ENCODE measurements at regions not wholly inside any gene's neighbourhood (a gene's known extent, or its start where the extent isn't known, plus 50 kb on each side); places are given as distances from the start of the nearest gene placed in this dataset.

DNA sequence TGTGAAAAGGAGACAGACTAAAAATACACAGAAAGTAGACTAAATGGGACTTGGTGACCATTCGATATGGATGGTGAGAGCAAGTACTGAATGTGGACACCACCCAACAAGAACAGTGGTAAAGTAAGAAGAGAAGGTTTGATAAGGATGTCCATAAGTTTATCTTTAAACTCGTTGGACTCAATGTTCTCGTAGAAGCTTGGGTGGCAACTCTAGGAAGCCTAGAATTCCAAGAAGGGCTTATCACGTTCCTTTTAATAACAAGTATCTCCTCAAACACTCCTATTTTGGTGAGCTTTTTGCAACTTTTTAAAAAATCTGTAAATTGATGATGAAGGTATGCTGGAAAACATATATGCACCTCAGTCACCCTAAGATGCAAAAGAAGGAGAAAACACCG is 108.6 kb upstream of the CDH6 start:
- no peak overlapping the region for H2AFZ ChIP-seq (ENCODE audit: low read depth)

More for the DNA sequence above, 108.6 kb upstream of the CDH6 start:
- Histone ChIP-seq H3K9me2 (no peaks in the 10 kb centered on the region), H3K27ac (ENCODE audit: low read depth in 2 of 2, low read length in 1 of 2) (no peak overlapping the region), H3K4me3 (ENCODE audit: low read depth in 2 of 2, low read length in 1 of 2) (no peak overlapping the region), H3K36me3 (replicated peaks in 1 of 2; ENCODE audit: control insufficient read depth in 1 of 2, insufficient read depth in 2 of 2, low read length in 1 of 2) (no peaks in the 10 kb centered on the region), H3F3A (replicated peaks; ENCODE audit: insufficient read depth) (no peaks in the 10 kb centered on the region), H3K9ac (no peak overlapping the region), H3K27me3 (ENCODE audit: insufficient read depth) (no peaks in the 10 kb centered on the region), H4K20me1 (ENCODE audit: insufficient read depth) (no peaks in the 10 kb centered on the region), H3K4me2 (no peak overlapping the region), H3K4me1 (ENCODE audit: control insufficient read depth in 1 of 2, insufficient read depth in 2 of 2, low read depth in 1 of 2, low read length in 1 of 2) (no peaks in the 10 kb centered on the region), H3K9me3 (no peaks in the 10 kb centered on the region), H3K79me2 (ENCODE audit: insufficient read depth) (no peaks in the 10 kb centered on the region)
- TF ChIP-seq TEAD4 (IDR thresholded peaks at IDR 0.05; ENCODE audit: borderline replicate concordance, insufficient read depth): no peak
- TF ChIP-seq RCOR1 (IDR thresholded peaks at IDR 0.05; ENCODE audit: low read length): no peak
- TF ChIP-seq MEF2A (IDR thresholded peaks at IDR 0.05; ENCODE audit: borderline replicate concordance, low read depth): no peak
- no peak for TF ChIP-seq RXRA (IDR thresholded peaks at IDR 0.05; ENCODE audit: borderline replicate concordance, low read depth)
- TF ChIP-seq TCF12 (IDR thresholded peaks at IDR 0.05): no peak
- TF ChIP-seq SIN3A (IDR thresholded peaks at IDR 0.05; ENCODE audit: borderline replicate concordance, low read depth, low read length): no peak
- no peak for TF ChIP-seq RFX5 (IDR thresholded peaks at IDR 0.05; ENCODE audit: low read length)
- TF ChIP-seq EP300 (IDR thresholded peaks at IDR 0.05; ENCODE audit: borderline replicate concordance in 1 of 2, low read depth in 1 of 2, low read length in 1 of 2): no peak
- TF ChIP-seq, protein P1, sequence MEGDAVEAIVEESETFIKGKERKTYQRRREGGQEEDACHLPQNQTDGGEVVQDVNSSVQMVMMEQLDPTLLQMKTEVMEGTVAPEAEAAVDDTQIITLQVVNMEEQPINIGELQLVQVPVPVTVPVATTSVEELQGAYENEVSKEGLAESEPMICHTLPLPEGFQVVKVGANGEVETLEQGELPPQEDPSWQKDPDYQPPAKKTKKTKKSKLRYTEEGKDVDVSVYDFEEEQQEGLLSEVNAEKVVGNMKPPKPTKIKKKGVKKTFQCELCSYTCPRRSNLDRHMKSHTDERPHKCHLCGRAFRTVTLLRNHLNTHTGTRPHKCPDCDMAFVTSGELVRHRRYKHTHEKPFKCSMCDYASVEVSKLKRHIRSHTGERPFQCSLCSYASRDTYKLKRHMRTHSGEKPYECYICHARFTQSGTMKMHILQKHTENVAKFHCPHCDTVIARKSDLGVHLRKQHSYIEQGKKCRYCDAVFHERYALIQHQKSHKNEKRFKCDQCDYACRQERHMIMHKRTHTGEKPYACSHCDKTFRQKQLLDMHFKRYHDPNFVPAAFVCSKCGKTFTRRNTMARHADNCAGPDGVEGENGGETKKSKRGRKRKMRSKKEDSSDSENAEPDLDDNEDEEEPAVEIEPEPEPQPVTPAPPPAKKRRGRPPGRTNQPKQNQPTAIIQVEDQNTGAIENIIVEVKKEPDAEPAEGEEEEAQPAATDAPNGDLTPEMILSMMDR (IDR thresholded peaks at IDR 0.05): no peak
- TF ChIP-seq TAF1 (IDR thresholded peaks at IDR 0.05; ENCODE audit: borderline replicate concordance, low read depth, low read length): no peak
- TF ChIP-seq SMC3 (IDR thresholded peaks at IDR 0.05; ENCODE audit: low read depth, low read length): no peak
- TF ChIP-seq GATA2 (CRISPR knock-in tag; IDR thresholded peaks at IDR 0.05): no peak
- TF ChIP-seq, protein P2, sequence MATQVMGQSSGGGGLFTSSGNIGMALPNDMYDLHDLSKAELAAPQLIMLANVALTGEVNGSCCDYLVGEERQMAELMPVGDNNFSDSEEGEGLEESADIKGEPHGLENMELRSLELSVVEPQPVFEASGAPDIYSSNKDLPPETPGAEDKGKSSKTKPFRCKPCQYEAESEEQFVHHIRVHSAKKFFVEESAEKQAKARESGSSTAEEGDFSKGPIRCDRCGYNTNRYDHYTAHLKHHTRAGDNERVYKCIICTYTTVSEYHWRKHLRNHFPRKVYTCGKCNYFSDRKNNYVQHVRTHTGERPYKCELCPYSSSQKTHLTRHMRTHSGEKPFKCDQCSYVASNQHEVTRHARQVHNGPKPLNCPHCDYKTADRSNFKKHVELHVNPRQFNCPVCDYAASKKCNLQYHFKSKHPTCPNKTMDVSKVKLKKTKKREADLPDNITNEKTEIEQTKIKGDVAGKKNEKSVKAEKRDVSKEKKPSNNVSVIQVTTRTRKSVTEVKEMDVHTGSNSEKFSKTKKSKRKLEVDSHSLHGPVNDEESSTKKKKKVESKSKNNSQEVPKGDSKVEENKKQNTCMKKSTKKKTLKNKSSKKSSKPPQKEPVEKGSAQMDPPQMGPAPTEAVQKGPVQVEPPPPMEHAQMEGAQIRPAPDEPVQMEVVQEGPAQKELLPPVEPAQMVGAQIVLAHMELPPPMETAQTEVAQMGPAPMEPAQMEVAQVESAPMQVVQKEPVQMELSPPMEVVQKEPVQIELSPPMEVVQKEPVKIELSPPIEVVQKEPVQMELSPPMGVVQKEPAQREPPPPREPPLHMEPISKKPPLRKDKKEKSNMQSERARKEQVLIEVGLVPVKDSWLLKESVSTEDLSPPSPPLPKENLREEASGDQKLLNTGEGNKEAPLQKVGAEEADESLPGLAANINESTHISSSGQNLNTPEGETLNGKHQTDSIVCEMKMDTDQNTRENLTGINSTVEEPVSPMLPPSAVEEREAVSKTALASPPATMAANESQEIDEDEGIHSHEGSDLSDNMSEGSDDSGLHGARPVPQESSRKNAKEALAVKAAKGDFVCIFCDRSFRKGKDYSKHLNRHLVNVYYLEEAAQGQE (IDR thresholded peaks at IDR 0.05; ENCODE audit: low read depth, low read length): no peak
- no peak for TF ChIP-seq ELF1 (IDR thresholded peaks at IDR 0.05)
- TF ChIP-seq NFIC (IDR thresholded peaks at IDR 0.05; ENCODE audit: borderline replicate concordance): no peak
- TF ChIP-seq, protein P3, sequence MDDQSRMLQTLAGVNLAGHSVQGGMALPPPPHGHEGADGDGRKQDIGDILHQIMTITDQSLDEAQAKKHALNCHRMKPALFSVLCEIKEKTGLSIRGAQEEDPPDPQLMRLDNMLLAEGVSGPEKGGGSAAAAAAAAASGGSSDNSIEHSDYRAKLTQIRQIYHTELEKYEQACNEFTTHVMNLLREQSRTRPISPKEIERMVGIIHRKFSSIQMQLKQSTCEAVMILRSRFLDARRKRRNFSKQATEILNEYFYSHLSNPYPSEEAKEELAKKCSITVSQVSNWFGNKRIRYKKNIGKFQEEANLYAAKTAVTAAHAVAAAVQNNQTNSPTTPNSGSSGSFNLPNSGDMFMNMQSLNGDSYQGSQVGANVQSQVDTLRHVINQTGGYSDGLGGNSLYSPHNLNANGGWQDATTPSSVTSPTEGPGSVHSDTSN (IDR thresholded peaks at IDR 0.05): no peak
- TF ChIP-seq USF1 (IDR thresholded peaks at IDR 0.05; ENCODE audit: borderline replicate concordance, low read depth): no peak
- TF ChIP-seq YY1 (IDR thresholded peaks at IDR 0.05; ENCODE audit: low read depth): no peak
- TF ChIP-seq GABPA (IDR thresholded peaks at IDR 0.05; ENCODE audit: low read depth): no peak
- TF ChIP-seq ZBTB33 (IDR thresholded peaks at IDR 0.05; ENCODE audit: borderline replicate concordance, low read depth): no peak
- no peak for DNase-seq
- ChIA-PET CTCF (no interaction called here), POLR2A (no interaction called here)
- 10% methylated on average over 5 of the region's 5 CpGs for WGBS (ENCODE audit: low lambda C conversion rate)

Data from SK-N-SH (cell line).